ENCODE measurements at regions not wholly inside any gene's neighbourhood (a gene's known extent, or its start where the extent isn't known, plus 50 kb on each side); places are given as distances from the start of the nearest gene placed in this dataset.

DNA sequence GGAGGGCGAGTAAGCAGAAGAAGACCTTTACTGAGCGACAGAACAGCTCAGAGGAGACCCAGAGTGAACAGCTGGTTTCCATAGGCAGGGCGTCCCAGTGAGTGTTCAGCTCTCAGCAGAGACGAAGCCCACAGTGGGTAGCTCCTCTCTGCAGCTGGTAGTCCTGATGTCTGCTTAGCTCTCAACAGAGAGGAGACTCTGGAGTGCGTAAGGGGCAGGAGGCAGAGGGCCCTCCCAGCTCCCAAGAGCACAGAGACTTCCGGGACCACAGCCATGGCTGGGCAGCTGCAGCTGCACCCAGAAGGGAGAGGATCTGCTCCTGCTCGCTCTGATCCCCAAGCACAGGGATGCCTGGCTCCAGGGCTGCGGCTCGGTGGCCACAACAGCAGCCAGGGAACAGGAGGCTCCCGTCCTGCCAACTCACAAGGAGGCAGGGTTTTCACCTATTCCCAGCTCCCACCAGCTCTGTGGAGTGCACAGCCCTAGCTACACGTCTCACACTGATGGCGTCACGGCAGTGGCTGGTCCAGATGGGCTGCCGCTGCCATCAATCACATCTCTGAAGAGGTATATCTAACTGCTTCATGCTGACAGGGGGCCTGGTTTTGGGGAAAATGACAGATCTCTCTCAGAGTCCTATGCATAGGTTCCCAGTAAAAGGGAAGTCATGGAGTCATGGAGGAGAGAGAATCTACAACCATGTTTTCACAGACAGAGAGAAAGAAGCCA, 2660.1 kb upstream of the PCDH20 start (continued):
- TF ChIP-seq POLR2G (IDR thresholded peaks at IDR 0.05; ENCODE audit: low read depth, low read length) (peak; percentile 85), ZNF296 (CRISPR knock-in tag; conservative IDR thresholded peaks at IDR 0.05) (no peak), PCBP2 (optimal IDR thresholded peaks at IDR 0.05; ENCODE audit: low read depth, low read length, poor library complexity, severe bottlenecking) (no peak), KDM6A (CRISPR knock-in tag; IDR thresholded peaks at IDR 0.05; ENCODE audit: low read depth) (no peak), PAX8 (CRISPR knock-in tag; IDR thresholded peaks at IDR 0.05; ENCODE audit: borderline replicate concordance) (no peak), ZSCAN22 (CRISPR knock-in tag; IDR thresholded peaks at IDR 0.05) (no peak), ZNF792 (CRISPR knock-in tag; IDR thresholded peaks at IDR 0.05) (no peak), ZFP1 (CRISPR knock-in tag; IDR thresholded peaks at IDR 0.05) (no peak), ZNF335 (CRISPR knock-in tag; IDR thresholded peaks at IDR 0.05) (no peak; the same call in 1 of the 2 replicates), GLI4 (CRISPR knock-in tag; IDR thresholded peaks at IDR 0.05; ENCODE audit: borderline replicate concordance) (no peak), XBP1 (CRISPR knock-in tag; IDR thresholded peaks at IDR 0.05) (no peak), ZNF761 (CRISPR knock-in tag; conservative IDR thresholded peaks at IDR 0.05) (no peak), KDM5A (IDR thresholded peaks at IDR 0.05; ENCODE audit: borderline replicate concordance, low read length) (peak; percentile 97), MLLT10 (CRISPR knock-in tag; IDR thresholded peaks at IDR 0.05) (no peak), NFKBIZ (CRISPR knock-in tag; IDR thresholded peaks at IDR 0.05) (no peak), AGO1 (IDR thresholded peaks at IDR 0.05; ENCODE audit: low read depth, low read length, poor library complexity, severe bottlenecking) (no peak), ZMYM4 (CRISPR knock-in tag; IDR thresholded peaks at IDR 0.05) (peak; percentile 97), SMYD3 (CRISPR knock-in tag; IDR thresholded peaks at IDR 0.05) (no peak), ATAD3A (CRISPR knock-in tag; IDR thresholded peaks at IDR 0.05) (no peak), REL (CRISPR knock-in tag; conservative IDR thresholded peaks at IDR 0.05) (no peak), ZNF672 (CRISPR knock-in tag; IDR thresholded peaks at IDR 0.05) (no peak), ZC3H13 (CRISPR knock-in tag; IDR thresholded peaks at IDR 0.05) (no peak)
- TF ChIP-seq, protein P1, sequence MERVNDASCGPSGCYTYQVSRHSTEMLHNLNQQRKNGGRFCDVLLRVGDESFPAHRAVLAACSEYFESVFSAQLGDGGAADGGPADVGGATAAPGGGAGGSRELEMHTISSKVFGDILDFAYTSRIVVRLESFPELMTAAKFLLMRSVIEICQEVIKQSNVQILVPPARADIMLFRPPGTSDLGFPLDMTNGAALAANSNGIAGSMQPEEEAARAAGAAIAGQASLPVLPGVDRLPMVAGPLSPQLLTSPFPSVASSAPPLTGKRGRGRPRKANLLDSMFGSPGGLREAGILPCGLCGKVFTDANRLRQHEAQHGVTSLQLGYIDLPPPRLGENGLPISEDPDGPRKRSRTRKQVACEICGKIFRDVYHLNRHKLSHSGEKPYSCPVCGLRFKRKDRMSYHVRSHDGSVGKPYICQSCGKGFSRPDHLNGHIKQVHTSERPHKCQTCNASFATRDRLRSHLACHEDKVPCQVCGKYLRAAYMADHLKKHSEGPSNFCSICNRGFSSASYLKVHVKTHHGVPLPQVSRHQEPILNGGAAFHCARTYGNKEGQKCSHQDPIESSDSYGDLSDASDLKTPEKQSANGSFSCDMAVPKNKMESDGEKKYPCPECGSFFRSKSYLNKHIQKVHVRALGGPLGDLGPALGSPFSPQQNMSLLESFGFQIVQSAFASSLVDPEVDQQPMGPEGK (CRISPR knock-in tag; IDR thresholded peaks at IDR 0.05), result 0 out of 2 replicates have a peak, but pooled peaks have one; percentile 10
- TF ChIP-seq, protein P2, sequence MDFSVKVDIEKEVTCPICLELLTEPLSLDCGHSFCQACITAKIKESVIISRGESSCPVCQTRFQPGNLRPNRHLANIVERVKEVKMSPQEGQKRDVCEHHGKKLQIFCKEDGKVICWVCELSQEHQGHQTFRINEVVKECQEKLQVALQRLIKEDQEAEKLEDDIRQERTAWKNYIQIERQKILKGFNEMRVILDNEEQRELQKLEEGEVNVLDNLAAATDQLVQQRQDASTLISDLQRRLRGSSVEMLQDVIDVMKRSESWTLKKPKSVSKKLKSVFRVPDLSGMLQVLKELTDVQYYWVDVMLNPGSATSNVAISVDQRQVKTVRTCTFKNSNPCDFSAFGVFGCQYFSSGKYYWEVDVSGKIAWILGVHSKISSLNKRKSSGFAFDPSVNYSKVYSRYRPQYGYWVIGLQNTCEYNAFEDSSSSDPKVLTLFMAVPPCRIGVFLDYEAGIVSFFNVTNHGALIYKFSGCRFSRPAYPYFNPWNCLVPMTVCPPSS (IDR thresholded peaks at IDR 0.05), result no peak
- TF ChIP-seq, protein P3, sequence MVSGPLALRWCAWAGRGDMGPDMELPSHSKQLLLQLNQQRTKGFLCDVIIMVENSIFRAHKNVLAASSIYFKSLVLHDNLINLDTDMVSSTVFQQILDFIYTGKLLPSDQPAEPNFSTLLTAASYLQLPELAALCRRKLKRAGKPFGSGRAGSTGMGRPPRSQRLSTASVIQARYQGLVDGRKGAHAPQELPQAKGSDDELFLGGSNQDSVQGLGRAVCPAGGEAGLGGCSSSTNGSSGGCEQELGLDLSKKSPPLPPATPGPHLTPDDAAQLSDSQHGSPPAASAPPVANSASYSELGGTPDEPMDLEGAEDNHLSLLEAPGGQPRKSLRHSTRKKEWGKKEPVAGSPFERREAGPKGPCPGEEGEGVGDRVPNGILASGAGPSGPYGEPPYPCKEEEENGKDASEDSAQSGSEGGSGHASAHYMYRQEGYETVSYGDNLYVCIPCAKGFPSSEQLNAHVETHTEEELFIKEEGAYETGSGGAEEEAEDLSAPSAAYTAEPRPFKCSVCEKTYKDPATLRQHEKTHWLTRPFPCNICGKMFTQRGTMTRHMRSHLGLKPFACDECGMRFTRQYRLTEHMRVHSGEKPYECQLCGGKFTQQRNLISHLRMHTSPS (CRISPR knock-in tag; IDR thresholded peaks at IDR 0.05; ENCODE audit: low read depth), result no peak; the same call in 1 of the 2 replicates
- TF ChIP-seq, protein P4, sequence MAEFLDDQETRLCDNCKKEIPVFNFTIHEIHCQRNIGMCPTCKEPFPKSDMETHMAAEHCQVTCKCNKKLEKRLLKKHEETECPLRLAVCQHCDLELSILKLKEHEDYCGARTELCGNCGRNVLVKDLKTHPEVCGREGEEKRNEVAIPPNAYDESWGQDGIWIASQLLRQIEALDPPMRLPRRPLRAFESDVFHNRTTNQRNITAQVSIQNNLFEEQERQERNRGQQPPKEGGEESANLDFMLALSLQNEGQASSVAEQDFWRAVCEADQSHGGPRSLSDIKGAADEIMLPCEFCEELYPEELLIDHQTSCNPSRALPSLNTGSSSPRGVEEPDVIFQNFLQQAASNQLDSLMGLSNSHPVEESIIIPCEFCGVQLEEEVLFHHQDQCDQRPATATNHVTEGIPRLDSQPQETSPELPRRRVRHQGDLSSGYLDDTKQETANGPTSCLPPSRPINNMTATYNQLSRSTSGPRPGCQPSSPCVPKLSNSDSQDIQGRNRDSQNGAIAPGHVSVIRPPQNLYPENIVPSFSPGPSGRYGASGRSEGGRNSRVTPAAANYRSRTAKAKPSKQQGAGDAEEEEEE (CRISPR knock-in tag; IDR thresholded peaks at IDR 0.05; ENCODE audit: borderline replicate concordance), result no peak
